Endothelial cell of umbilical vein (primary cell): ENCODE measurements at regions not wholly inside any gene's neighbourhood (a gene's known extent, or its start where the extent isn't known, plus 50 kb on each side); places are given as distances from the start of the nearest gene placed in this dataset.

ENCODE experiments used
- BruUV-seq: library from RNA; stranded (reverse); fragments of 400-500 nt; replicated peaks from 2 replicates; lab custom pipeline; 2021; lab: Mats Ljungman, UMichigan
- CTCF ChIA-PET: fragments of 300-600, 350-600 bp; sonication (Branson Sonifier 250); formaldehyde crosslinking; loops from one replicate; lab custom pipeline; 2021; ENCODE audit warnings: antibody characterized with exemption, inconsistent platforms; lab: Charles Lee
- POLR2A ChIA-PET: fragments of 300-600, 350-600 bp; sonication (Branson Sonifier 250); formaldehyde crosslinking; loops from one replicate; lab custom pipeline; 2021; ENCODE audit warnings: antibody characterized with exemption, inconsistent platforms; lab: Charles Lee
- DNase-seq: peaks from one replicate; pipeline ENCODE4 v3.0.0-alpha.2; 2011; ENCODE audit warnings: low read depth, low spot score
- FAIRE-seq: peaks from 2 replicates; lab custom pipeline; 2011; peaks lifted over from hg19 to GRCh38; lab: Jason Lieb, UNC
- H2AFZ ChIP-seq: 2 replicates; pipeline ENCODE4 v1.6.0; 2012; ENCODE audit warnings: low read depth, low read length, control low read depth, inconsistent platforms
- H3K27ac ChIP-seq: 2 replicates; pipeline ENCODE4 v1.5.1; 2011; ENCODE audit warnings: low read depth, mild to moderate bottlenecking, control low read depth, low read length, moderate library complexity; ENCODE audit not compliant: insufficient read depth
- H3K27me3 ChIP-seq, 2 experiments: 2 replicates each; pipeline versions ENCODE4 v1.6.0 to v1.6.1; 2011; ENCODE audit warnings: low read length in 2 of 2, mixed read lengths in 1 of 2; ENCODE audit not compliant: control insufficient read depth in 2 of 2, insufficient read depth in 2 of 2
- H3K36me3 ChIP-seq, 2 experiments: 2 replicates in 1 of 2; 3 replicates in 1 of 2; pipeline ENCODE4 v1.5.1; 2011; ENCODE audit warnings: low read length in 2 of 2, mild to moderate bottlenecking in 1 of 2, moderate library complexity in 1 of 2; ENCODE audit not compliant: control insufficient read depth in 2 of 2, insufficient read depth in 2 of 2; ENCODE audit errors: extremely low read depth in 1 of 2
- H3K4me1 ChIP-seq: 3 replicates; pipeline ENCODE4 v1.5.1; 2011; ENCODE audit warnings: mild to moderate bottlenecking, low read length; ENCODE audit not compliant: control insufficient read depth, insufficient read depth; ENCODE audit errors: extremely low read depth
- H3K4me2 ChIP-seq: 2 replicates; pipeline ENCODE4 v1.6.1; 2011; ENCODE audit warnings: low read length, control low read depth, mixed read lengths; ENCODE audit not compliant: insufficient read depth
- H3K4me3 ChIP-seq, 3 experiments: fragments of 200-600 bp in 1 of 3; sonication (generic), shearing (Covaris generic) in 1 of 3; replicated peaks in 1 of 3; 2 replicates each; pipeline ENCODE4 v1.5.1; 2011 to 2016; ENCODE audit warnings: control low read depth in 3 of 3, low read length in 3 of 3, mild to moderate bottlenecking in 2 of 3, inconsistent platforms in 1 of 3, low read depth in 1 of 3, moderate library complexity in 1 of 3; ENCODE audit not compliant: insufficient read depth in 1 of 3
- H3K79me2 ChIP-seq: 2 replicates; pipeline ENCODE4 v1.6.0; 2012; ENCODE audit warnings: low read length, inconsistent platforms; ENCODE audit not compliant: control insufficient read depth, insufficient read depth
- H3K9ac ChIP-seq: replicated peaks from 2 replicates; pipeline ENCODE3; 2011; ENCODE audit warnings: low read length, control low read depth; ENCODE audit not compliant: insufficient read depth; ENCODE audit errors: extremely low read depth
- H3K9me1 ChIP-seq: replicated peaks from 3 replicates; pipeline ENCODE4 v1.6.0; 2011; ENCODE audit warnings: mild to moderate bottlenecking, low read length; ENCODE audit not compliant: control insufficient read depth, insufficient read depth; ENCODE audit errors: extremely low read depth
- H3K9me3 ChIP-seq: replicated peaks from 2 replicates; pipeline ENCODE4 v1.5.1; 2012; ENCODE audit warnings: low read length, inconsistent platforms; ENCODE audit not compliant: control insufficient read depth, insufficient read depth
- H4K20me1 ChIP-seq: replicated peaks from 2 replicates; pipeline ENCODE3; 2011; ENCODE audit warnings: mild to moderate bottlenecking, low read length; ENCODE audit not compliant: control insufficient read depth, insufficient read depth; ENCODE audit errors: extremely low read depth
- CTCF ChIP-seq, 2 donors: IDR thresholded peaks; 1 replicate in 1 of 2; 2 replicates in 1 of 2; pipeline ENCODE4 v1.5.1; 2011; ENCODE audit warnings: low read length in 2 of 2, mild to moderate bottlenecking in 2 of 2, moderate library complexity in 2 of 2, control low read depth in 1 of 2, inconsistent platforms in 1 of 2, low read depth in 1 of 2; ENCODE audit not compliant: insufficient read depth in 1 of 2; ENCODE audit errors: extremely low read depth in 1 of 2
- EZH2 ChIP-seq: IDR thresholded peaks from 2 replicates; pipeline ENCODE4 v1.6.1; 2012; ENCODE audit warnings: borderline replicate concordance, low read depth, mild to moderate bottlenecking, moderate library complexity, low read length, inconsistent platforms; ENCODE audit not compliant: severe bottlenecking
- FOS ChIP-seq: IDR thresholded peaks from 2 replicates; pipeline ENCODE4 v1.6.1; 2011; ENCODE audit warnings: mild to moderate bottlenecking, low read length, moderate library complexity, borderline replicate concordance; ENCODE audit not compliant: insufficient read depth
- GATA2 ChIP-seq: IDR thresholded peaks from 2 replicates; pipeline ENCODE4 v1.7.0; 2011; ENCODE audit warnings: low read depth, mild to moderate bottlenecking, moderate library complexity, mixed read lengths, low read length; ENCODE audit not compliant: insufficient read length, insufficient read depth
- JUN ChIP-seq: IDR thresholded peaks from 2 replicates; pipeline ENCODE4 v1.6.1; 2011; ENCODE audit warnings: borderline replicate concordance, low read depth; ENCODE audit not compliant: insufficient read length, insufficient read depth
- MAX ChIP-seq: IDR thresholded peaks from 2 replicates; pipeline ENCODE4 v1.6.1; 2011; ENCODE audit not compliant: insufficient read depth, insufficient read length
- MYC ChIP-seq: IDR thresholded peaks from one replicate; pipeline ENCODE4 v1.6.1; 2011; ENCODE audit warnings: mild to moderate bottlenecking, low read depth, low read length
- POLR2A ChIP-seq: IDR thresholded peaks from 2 replicates; pipeline ENCODE4 v1.6.1; 2012; ENCODE audit warnings: low read depth, mild to moderate bottlenecking, control low read depth, low read length
- POLR2AphosphoS5 ChIP-seq: IDR thresholded peaks from 2 replicates; pipeline ENCODE4 v1.6.1; 2012; ENCODE audit warnings: low read depth, mild to moderate bottlenecking, control low read depth, low read length, moderate library complexity; ENCODE audit not compliant: insufficient read depth
- dilution Hi-C: fragments of 300-500 bp; cut with MboI; formaldehyde crosslinking; loops from one replicate; pipeline ENCODE4 v1.15.0; 2019; ENCODE audit warnings: low sequenced_read_pairs; ENCODE audit not compliant: extremely low pct_ligation_motif_present
- intact Hi-C: fragments of 100-400 bp; cut with micrococcal nuclease; formaldehyde crosslinking; loops from one replicate; pipeline ENCODE4 v1.10.0; 2022

- H3K27ac ChIP-seq: no peak overlapping the region
- FAIRE-seq: no peak
- intact Hi-C loops (no loop called here), dilution Hi-C loops (no loop called here)
- H3K79me2 ChIP-seq: no peaks in the 10 kb centered on the region
- ChIA-PET CTCF (interaction anchor here (1.3 kb wide), 1 partner anchor 25 kb away, joined by 5 read pairs; no protein-coding TSS in a partner anchor), POLR2A (no interaction called here)
- H3K36me3 ChIP-seq: no peaks in the 10 kb centered on the region
- DNase-seq: no peak
- H3K9me1 ChIP-seq: no peaks in the 10 kb centered on the region
- H2AFZ ChIP-seq: no peak overlapping the region
- BruUV-seq: no TSS peak
- no peaks in the 10 kb centered on the region for H3K9me3 ChIP-seq
- H3K9ac ChIP-seq: no peak overlapping the region
- no peaks in the 10 kb centered on the region for H3K4me1 ChIP-seq
- no peak overlapping the region for H3K4me3 ChIP-seq
- no peak overlapping the region for H3K4me2 ChIP-seq
- H3K27me3 ChIP-seq: no peaks in the 10 kb centered on the region
- no peak for TF ChIP-seq MAX
- no peak for TF ChIP-seq MYC
- TF ChIP-seq GATA2: no peak
- no peak for TF ChIP-seq CTCF (IDR thresholded peaks at IDR 0.05; ENCODE audit: extremely low read depth in 1 of 2, insufficient read depth in 1 of 2, low read depth in 1 of 2, low read length in 2 of 2)
- no peak for TF ChIP-seq JUN
- no peaks in the 10 kb centered on the region for H4K20me1 ChIP-seq
Measured at GRCh38 chr18:67692811-67693210, 176.3 kb upstream of the DSEL start.

DNA sequence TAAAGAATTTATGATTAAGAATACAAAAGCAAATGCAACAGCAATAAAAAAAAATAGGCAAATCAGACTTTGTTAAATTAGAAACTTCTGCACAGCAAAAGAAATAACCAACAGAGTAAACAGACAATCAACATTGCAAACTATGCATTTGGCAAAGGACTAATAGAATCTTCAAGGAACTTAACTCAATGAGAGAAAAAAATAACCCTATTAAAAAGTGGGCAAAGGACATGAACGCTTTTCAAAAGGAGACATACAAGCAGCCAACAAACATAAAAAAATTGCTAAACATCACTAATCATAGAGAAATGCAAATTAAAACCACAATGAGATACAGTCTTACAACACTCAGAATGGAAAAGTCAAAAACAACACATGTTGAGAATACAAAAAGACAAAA is 166.0 kb upstream of the DSEL start:
- dilution Hi-C loops: no loop called here
- no peaks in the 10 kb centered on the region for H3K9me1 ChIP-seq
- H4K20me1 ChIP-seq: no peaks in the 10 kb centered on the region
- no peak overlapping the region for H3K4me3 ChIP-seq
- intact Hi-C loops: no loop called here
- H3K4me2 ChIP-seq: no peak overlapping the region
- no peak for DNase-seq
- TF ChIP-seq MYC (no peak), MAX (no peak), POLR2A (no peak), GATA2 (no peak), POLR2AphosphoS5 (no peak), JUN (no peak), FOS (no peak), EZH2 (no peak), CTCF (IDR thresholded peaks at IDR 0.05; ENCODE audit: extremely low read depth in 1 of 2, insufficient read depth in 1 of 2, low read depth in 1 of 2, low read length in 2 of 2) (no peak)
- POLR2A ChIA-PET: no interaction called here
- H3K9ac ChIP-seq: no peak overlapping the region
- no peaks in the 10 kb centered on the region for H3K4me1 ChIP-seq
- H3K79me2 ChIP-seq: no peaks in the 10 kb centered on the region
- no peaks in the 10 kb centered on the region for H3K9me3 ChIP-seq
- H2AFZ ChIP-seq: no peak overlapping the region
- BruUV-seq: no TSS peak
- CTCF ChIA-PET: no interaction called here
- no peaks in the 10 kb centered on the region for H3K36me3 ChIP-seq
- no peak for FAIRE-seq
- H3K27ac ChIP-seq: no peak overlapping the region
- no peaks in the 10 kb centered on the region for H3K27me3 ChIP-seq
